ENCODE measurements at regions not wholly inside any gene's neighbourhood (a gene's known extent, or its start where the extent isn't known, plus 50 kb on each side); places are given as distances from the start of the nearest gene placed in this dataset.

DNA sequence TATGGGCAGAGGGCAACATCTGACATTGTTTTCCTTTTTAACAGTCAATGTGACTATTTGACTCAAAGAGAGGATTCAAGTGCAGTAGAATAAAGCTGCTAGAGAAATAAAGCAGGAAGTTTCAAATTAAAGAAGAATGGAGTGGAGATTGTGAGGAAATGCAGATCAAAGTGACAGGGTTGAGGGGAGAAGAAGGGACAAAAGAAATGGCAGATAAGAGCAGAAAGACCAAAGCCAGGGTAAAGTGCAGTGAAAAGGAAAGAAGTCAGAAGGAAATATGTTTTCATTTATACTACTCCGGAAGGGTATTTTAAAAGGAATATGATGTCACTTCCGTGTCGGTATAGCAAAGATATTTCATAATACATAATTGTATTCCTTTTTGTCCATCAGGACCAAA, 297.5 kb upstream of the CRIM1 start:
- Histone ChIP-seq H3K27me3 (ENCODE audit: control insufficient read depth in 2 of 2, insufficient read depth in 2 of 2, low read length in 2 of 2) (no peaks in the 10 kb centered on the region), H3K4me3 (replicated peaks in 1 of 3; ENCODE audit: low read depth in 2 of 3, low read length in 3 of 3) (no peak overlapping the region), H3K79me2 (ENCODE audit: insufficient read depth, low read length) (no peaks in the 10 kb centered on the region), H3K9ac (ENCODE audit: insufficient read depth, low read length, poor library complexity, severe bottlenecking) (no peak overlapping the region), H3K9me3 (replicated peaks in 1 of 2; ENCODE audit: control insufficient read depth in 1 of 2, insufficient read depth in 1 of 2, low read length in 2 of 2) (no peaks in the 10 kb centered on the region), H3K4me2 (replicated peaks; ENCODE audit: extremely low read depth, low read length, poor library complexity, severe bottlenecking) (no peak overlapping the region), H4K20me1 (ENCODE audit: insufficient read depth, low read length) (no peaks in the 10 kb centered on the region), H3K36me3 (replicated peaks in 1 of 2; ENCODE audit: control insufficient read depth in 1 of 2, insufficient read depth in 2 of 2, low read length in 2 of 2) (no peaks in the 10 kb centered on the region), H3K4me1 (ENCODE audit: control insufficient read depth in 1 of 2, insufficient read depth in 2 of 2, low read length in 2 of 2) (peaks cover 0 to 6% of the 10 kb centered on the region in 2 donors), H2AFZ (ENCODE audit: insufficient read depth, low read depth, low read length, poor library complexity, severe bottlenecking) (no peak overlapping the region), H3K27ac (ENCODE audit: low read depth in 1 of 2, low read length in 2 of 2) (no peak overlapping the region)
- H3K9me3 Mint-ChIP-seq: peaks cover 0 to 11% (median 3%) of the 10 kb centered on the region in 7 donors
- TF ChIP-seq, protein P1, sequence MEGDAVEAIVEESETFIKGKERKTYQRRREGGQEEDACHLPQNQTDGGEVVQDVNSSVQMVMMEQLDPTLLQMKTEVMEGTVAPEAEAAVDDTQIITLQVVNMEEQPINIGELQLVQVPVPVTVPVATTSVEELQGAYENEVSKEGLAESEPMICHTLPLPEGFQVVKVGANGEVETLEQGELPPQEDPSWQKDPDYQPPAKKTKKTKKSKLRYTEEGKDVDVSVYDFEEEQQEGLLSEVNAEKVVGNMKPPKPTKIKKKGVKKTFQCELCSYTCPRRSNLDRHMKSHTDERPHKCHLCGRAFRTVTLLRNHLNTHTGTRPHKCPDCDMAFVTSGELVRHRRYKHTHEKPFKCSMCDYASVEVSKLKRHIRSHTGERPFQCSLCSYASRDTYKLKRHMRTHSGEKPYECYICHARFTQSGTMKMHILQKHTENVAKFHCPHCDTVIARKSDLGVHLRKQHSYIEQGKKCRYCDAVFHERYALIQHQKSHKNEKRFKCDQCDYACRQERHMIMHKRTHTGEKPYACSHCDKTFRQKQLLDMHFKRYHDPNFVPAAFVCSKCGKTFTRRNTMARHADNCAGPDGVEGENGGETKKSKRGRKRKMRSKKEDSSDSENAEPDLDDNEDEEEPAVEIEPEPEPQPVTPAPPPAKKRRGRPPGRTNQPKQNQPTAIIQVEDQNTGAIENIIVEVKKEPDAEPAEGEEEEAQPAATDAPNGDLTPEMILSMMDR (IDR thresholded peaks at IDR 0.05): no peak
- H3K27me3 Mint-ChIP-seq (ENCODE audit: low read depth in 3 of 3): peaks cover 0 to 2% (median 0%) of the 10 kb centered on the region in 3 donors
- intact Hi-C loops (cut with micrococcal nuclease): no loop called here
- H3K36me3 Mint-ChIP-seq: no peaks in the 10 kb centered on the region
- no peak for DNase-seq
- no CpG with 5 or more reads among the region's 3 CpGs for WGBS (ENCODE audit: insufficient coverage)
- no peak overlapping the region for H3K4me3 Mint-ChIP-seq
- H3K4me1 Mint-ChIP-seq: peaks cover 13% of the 10 kb centered on the region
- H3K27ac Mint-ChIP-seq: no peak overlapping the region

DNA sequence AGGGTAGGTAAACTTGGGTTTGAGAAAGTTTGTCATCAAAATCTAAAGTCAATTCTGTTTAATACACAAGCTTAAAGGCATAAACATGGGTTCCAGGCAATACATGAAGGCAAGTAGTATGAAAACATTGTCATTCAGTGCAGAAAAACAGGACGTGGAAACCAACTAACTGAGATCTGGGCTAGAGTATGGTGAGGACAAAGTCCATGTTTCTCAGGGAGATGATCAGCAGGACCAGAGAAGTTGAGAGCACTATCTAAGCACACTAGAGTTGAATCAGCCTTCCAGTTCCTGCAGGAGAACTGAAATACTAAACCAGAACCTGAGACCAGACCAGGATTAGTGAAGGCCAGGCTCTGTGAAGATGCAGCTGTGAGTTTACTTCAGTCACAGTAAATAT, 302.8 kb upstream of the CRIM1 start:
- H3K9me3 Mint-ChIP-seq: peaks cover 0 to 14% (median 6%) of the 10 kb centered on the region in 7 donors
- H3K4me1 ChIP-seq (ENCODE audit: control insufficient read depth in 1 of 2, insufficient read depth in 2 of 2, low read length in 2 of 2): no peaks in the 10 kb centered on the region
- H3K27me3 ChIP-seq (ENCODE audit: control insufficient read depth in 2 of 2, insufficient read depth in 2 of 2, low read length in 2 of 2): no peaks in the 10 kb centered on the region
- no peaks in the 10 kb centered on the region for H3K36me3 Mint-ChIP-seq
- H4K20me1 ChIP-seq (ENCODE audit: insufficient read depth, low read length): no peaks in the 10 kb centered on the region
- no peaks in the 10 kb centered on the region for H3K9me3 ChIP-seq (replicated peaks in 1 of 2; ENCODE audit: control insufficient read depth in 1 of 2, insufficient read depth in 1 of 2, low read length in 2 of 2)
- no peaks in the 10 kb centered on the region for H3K79me2 ChIP-seq (ENCODE audit: insufficient read depth, low read length)
- 100% methylated on average over 1 of the region's 1 CpG for WGBS (ENCODE audit: insufficient coverage)
- no peaks in the 10 kb centered on the region for H3K4me1 Mint-ChIP-seq
- no peak overlapping the region for H2AFZ ChIP-seq (ENCODE audit: insufficient read depth, low read depth, low read length, poor library complexity, severe bottlenecking)
- H3K4me3 Mint-ChIP-seq: no peak overlapping the region
- H3K27me3 Mint-ChIP-seq (ENCODE audit: low read depth in 3 of 3): no peaks in the 10 kb centered on the region
- no peak overlapping the region for H3K27ac Mint-ChIP-seq
- H3K4me2 ChIP-seq (replicated peaks; ENCODE audit: extremely low read depth, low read length, poor library complexity, severe bottlenecking): no peak overlapping the region
- TF ChIP-seq, protein P1 (IDR thresholded peaks at IDR 0.05): no peak
- DNase-seq: no peak
- intact Hi-C loops (cut with micrococcal nuclease): no loop called here
- no peak overlapping the region for H3K27ac ChIP-seq (ENCODE audit: low read depth in 1 of 2, low read length in 2 of 2)
- no peaks in the 10 kb centered on the region for H3K36me3 ChIP-seq (replicated peaks in 1 of 2; ENCODE audit: control insufficient read depth in 1 of 2, insufficient read depth in 2 of 2, low read length in 2 of 2)
- H3K9ac ChIP-seq (ENCODE audit: insufficient read depth, low read length, poor library complexity, severe bottlenecking): no peak overlapping the region
- no peak overlapping the region for H3K4me3 ChIP-seq (replicated peaks in 1 of 3; ENCODE audit: low read depth in 2 of 3, low read length in 3 of 3)

All from CD14-positive monocyte (primary cell).